Fibroblast of villous mesenchyme (primary cell): ENCODE measurements at regions not wholly inside any gene's neighbourhood (a gene's known extent, or its start where the extent isn't known, plus 50 kb on each side); places are given as distances from the start of the nearest gene placed in this dataset.

Experiments
- DNase-seq: peaks from one replicate; pipeline ENCODE4 v3.0.0-alpha.2; 2010; ENCODE audit warnings: low read depth
- H3K4me3 ChIP-seq: 2 replicates; pipeline ENCODE4 v1.5.1; 2011; ENCODE audit warnings: low read depth, mild to moderate bottlenecking, low read length
- CTCF ChIP-seq: IDR thresholded peaks from 2 replicates; pipeline ENCODE4 v1.5.1; 2012; ENCODE audit warnings: low read depth, mild to moderate bottlenecking, low read length; ENCODE audit not compliant: insufficient read depth

GRCh38 chr7:22874904-22875303 lies 52.3 kb upstream of the TOMM7 start:
- DNase-seq = no peak
- H3K4me3 ChIP-seq = no peak overlapping the region
- no peak for TF ChIP-seq CTCF
